Neural cell (in vitro differentiated cells): ENCODE measurements at regions not wholly inside any gene's neighbourhood (a gene's known extent, or its start where the extent isn't known, plus 50 kb on each side); places are given as distances from the start of the nearest gene placed in this dataset.

Experiments used
- TAF1 ChIP-seq: IDR thresholded peaks from 2 replicates; pipeline ENCODE4 v1.6.1; 2012; ENCODE audit warnings: low read depth
- TF ChIP-seq, protein P1 (sequence below): fragments of 450-650 bp; IDR thresholded peaks from 2 replicates; pipeline ENCODE4 v1.5.1; 2014; ENCODE audit warnings: antibody characterized with exemption, mild to moderate bottlenecking, moderate library complexity; ENCODE audit not compliant: poor library complexity, severe bottlenecking

DNA sequence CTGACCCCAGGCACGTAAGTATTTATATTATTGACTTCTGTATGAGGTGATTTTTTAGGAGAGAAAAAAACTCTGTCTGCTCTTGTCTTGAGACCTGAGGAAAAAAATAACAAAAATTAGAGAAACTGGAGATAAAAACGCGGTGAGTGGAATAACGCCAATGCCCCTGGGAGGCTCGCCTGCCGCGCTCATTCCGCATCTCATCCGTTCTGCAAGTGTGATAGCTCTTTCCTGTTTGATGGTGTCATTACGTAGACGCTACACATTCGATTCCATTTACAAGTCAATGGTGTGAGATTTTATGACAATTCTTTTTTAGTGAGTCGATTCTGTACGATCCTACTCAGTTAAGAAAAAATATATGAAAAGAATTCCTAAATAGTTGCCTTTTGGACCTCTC lies 194.3 kb upstream of the SMIM21 start:
- no peak for TF ChIP-seq TAF1
- TF ChIP-seq, protein P1, sequence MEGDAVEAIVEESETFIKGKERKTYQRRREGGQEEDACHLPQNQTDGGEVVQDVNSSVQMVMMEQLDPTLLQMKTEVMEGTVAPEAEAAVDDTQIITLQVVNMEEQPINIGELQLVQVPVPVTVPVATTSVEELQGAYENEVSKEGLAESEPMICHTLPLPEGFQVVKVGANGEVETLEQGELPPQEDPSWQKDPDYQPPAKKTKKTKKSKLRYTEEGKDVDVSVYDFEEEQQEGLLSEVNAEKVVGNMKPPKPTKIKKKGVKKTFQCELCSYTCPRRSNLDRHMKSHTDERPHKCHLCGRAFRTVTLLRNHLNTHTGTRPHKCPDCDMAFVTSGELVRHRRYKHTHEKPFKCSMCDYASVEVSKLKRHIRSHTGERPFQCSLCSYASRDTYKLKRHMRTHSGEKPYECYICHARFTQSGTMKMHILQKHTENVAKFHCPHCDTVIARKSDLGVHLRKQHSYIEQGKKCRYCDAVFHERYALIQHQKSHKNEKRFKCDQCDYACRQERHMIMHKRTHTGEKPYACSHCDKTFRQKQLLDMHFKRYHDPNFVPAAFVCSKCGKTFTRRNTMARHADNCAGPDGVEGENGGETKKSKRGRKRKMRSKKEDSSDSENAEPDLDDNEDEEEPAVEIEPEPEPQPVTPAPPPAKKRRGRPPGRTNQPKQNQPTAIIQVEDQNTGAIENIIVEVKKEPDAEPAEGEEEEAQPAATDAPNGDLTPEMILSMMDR, result no peak
